ENCODE measurements at regions not wholly inside any gene's neighbourhood (a gene's known extent, or its start where the extent isn't known, plus 50 kb on each side); places are given as distances from the start of the nearest gene placed in this dataset.

- H3K9me3 ChIP-seq (ENCODE audit: control insufficient read depth, low read length, poor library complexity, severe bottlenecking), result no peaks in the 10 kb centered on the region
- DNase-seq (no peak), ATAC-seq (no peak)
- H3K27ac Mint-ChIP-seq, result no peak overlapping the region
- H3K27me3 Mint-ChIP-seq, result peaks cover 63% of the 10 kb centered on the region
- H3K4me3 Mint-ChIP-seq, result no peak overlapping the region
- H3K4me1 Mint-ChIP-seq, result no peaks in the 10 kb centered on the region
- peaks cover 2% of the 10 kb centered on the region for H3K36me3 Mint-ChIP-seq (ENCODE audit: low read depth)
These were observed 216.1 kb downstream of the ENGASE start for GRCh38 chr17:79290726-79291125.

- DNase-seq (no peak), ATAC-seq (no peak)
- Mint-ChIP-seq H3K4me3 (no peak overlapping the region), H3K27ac (no peak overlapping the region), H3K36me3 (ENCODE audit: low read depth) (peaks cover 2% of the 10 kb centered on the region), H3K27me3 (peaks cover 71% of the 10 kb centered on the region), H3K4me1 (no peaks in the 10 kb centered on the region)
- H3K9me3 ChIP-seq (ENCODE audit: control insufficient read depth, low read length, poor library complexity, severe bottlenecking), result no peaks in the 10 kb centered on the region
These were observed 214.3 kb downstream of the ENGASE start for GRCh38 chr17:79288950-79289349.

- Mint-ChIP-seq H3K36me3 (ENCODE audit: low read depth) (peaks cover 2% of the 10 kb centered on the region), H3K27ac (no peak overlapping the region), H3K4me1 (no peaks in the 10 kb centered on the region), H3K4me3 (no peak overlapping the region), H3K27me3 (peaks cover 76% of the 10 kb centered on the region)
- DNase-seq (no peak), ATAC-seq (no peak)
- no peaks in the 10 kb centered on the region for H3K9me3 ChIP-seq (ENCODE audit: control insufficient read depth, low read length, poor library complexity, severe bottlenecking)
These were observed 211.8 kb downstream of the ENGASE start for GRCh38 chr17:79286440-79286839.

GRCh38 chr17:79285973-79286372 is 211.3 kb downstream of the ENGASE start:
- Mint-ChIP-seq H3K36me3 (ENCODE audit: low read depth) (peaks cover 2% of the 10 kb centered on the region), H3K27me3 (peaks cover 76% of the 10 kb centered on the region), H3K4me1 (no peaks in the 10 kb centered on the region), H3K27ac (no peak overlapping the region), H3K4me3 (no peak overlapping the region)
- no peak for DNase-seq
- ATAC-seq, result no peak
- no peaks in the 10 kb centered on the region for H3K9me3 ChIP-seq (ENCODE audit: control insufficient read depth, low read length, poor library complexity, severe bottlenecking)

GRCh38 chr17:79282294-79282693 is 207.7 kb downstream of the ENGASE start:
- Mint-ChIP-seq H3K4me3 (no peak overlapping the region), H3K27me3 (peaks cover 51% of the 10 kb centered on the region), H3K4me1 (no peaks in the 10 kb centered on the region), H3K27ac (no peak overlapping the region), H3K36me3 (ENCODE audit: low read depth) (no peaks in the 10 kb centered on the region)
- ATAC-seq (no peak), DNase-seq (no peak)
- H3K9me3 ChIP-seq (ENCODE audit: control insufficient read depth, low read length, poor library complexity, severe bottlenecking), result no peaks in the 10 kb centered on the region

- ATAC-seq, result no peak
- H3K36me3 Mint-ChIP-seq (ENCODE audit: low read depth), result no peaks in the 10 kb centered on the region
These were observed 207.2 kb downstream of the ENGASE start for GRCh38 chr17:79281803-79282202.

GRCh38 chr17:79280866-79281572 is 206.4 kb downstream of the ENGASE start:
- no peak for ATAC-seq
- Mint-ChIP-seq H3K4me1 (no peaks in the 10 kb centered on the region), H3K36me3 (ENCODE audit: low read depth) (no peaks in the 10 kb centered on the region), H3K27me3 (peaks cover 44% of the 10 kb centered on the region), H3K4me3 (no peak overlapping the region), H3K27ac (no peak overlapping the region)
- H3K9me3 ChIP-seq (ENCODE audit: control insufficient read depth, low read length, poor library complexity, severe bottlenecking), result no peaks in the 10 kb centered on the region
- DNase-seq, result no peak

More at GRCh38 chr17:79281803-79282202, 207.2 kb downstream of the ENGASE start:
- Mint-ChIP-seq H3K27ac (no peak overlapping the region), H3K4me3 (no peak overlapping the region), H3K4me1 (no peaks in the 10 kb centered on the region), H3K27me3 (peaks cover 50% of the 10 kb centered on the region)
- no peaks in the 10 kb centered on the region for H3K9me3 ChIP-seq (ENCODE audit: control insufficient read depth, low read length, poor library complexity, severe bottlenecking)
- no peak for DNase-seq

- Mint-ChIP-seq H3K36me3 (ENCODE audit: low read depth) (no peaks in the 10 kb centered on the region), H3K27ac (no peak overlapping the region), H3K27me3 (peaks cover 40% of the 10 kb centered on the region), H3K4me3 (no peak overlapping the region), H3K4me1 (peaks cover 2% of the 10 kb centered on the region)
- DNase-seq (no peak), ATAC-seq (no peak)
- H3K9me3 ChIP-seq (ENCODE audit: control insufficient read depth, low read length, poor library complexity, severe bottlenecking), result no peaks in the 10 kb centered on the region
These were observed 205.4 kb downstream of the ENGASE start for GRCh38 chr17:79280010-79280409.

- Mint-ChIP-seq H3K27ac (no peak overlapping the region), H3K36me3 (ENCODE audit: low read depth) (no peaks in the 10 kb centered on the region), H3K4me1 (peaks cover 3% of the 10 kb centered on the region), H3K4me3 (no peak overlapping the region), H3K27me3 (peaks cover 37% of the 10 kb centered on the region)
- no peaks in the 10 kb centered on the region for H3K9me3 ChIP-seq (ENCODE audit: control insufficient read depth, low read length, poor library complexity, severe bottlenecking)
- DNase-seq, result no peak
- ATAC-seq, result no peak
These were observed 204.7 kb downstream of the ENGASE start for GRCh38 chr17:79279320-79279719.

GRCh38 chr17:79276821-79277220 is 202.2 kb downstream of the ENGASE start:
- Mint-ChIP-seq H3K36me3 (ENCODE audit: low read depth) (no peaks in the 10 kb centered on the region), H3K4me3 (no peak overlapping the region), H3K4me1 (peaks cover 3% of the 10 kb centered on the region), H3K27ac (no peak overlapping the region), H3K27me3 (peaks cover 37% of the 10 kb centered on the region)
- DNase-seq (no peak), ATAC-seq (no peak)
- H3K9me3 ChIP-seq (ENCODE audit: control insufficient read depth, low read length, poor library complexity, severe bottlenecking), result no peaks in the 10 kb centered on the region

GRCh38 chr17:79273660-79274059 is 199.0 kb downstream of the ENGASE start:
- no peaks in the 10 kb centered on the region for H3K9me3 ChIP-seq (ENCODE audit: control insufficient read depth, low read length, poor library complexity, severe bottlenecking)
- DNase-seq (no peak), ATAC-seq (no peak)
- no peak overlapping the region for H3K4me3 Mint-ChIP-seq
- peaks cover 3% of the 10 kb centered on the region for H3K4me1 Mint-ChIP-seq
- H3K27me3 Mint-ChIP-seq, result peaks cover 46% of the 10 kb centered on the region
- H3K27ac Mint-ChIP-seq, result no peak overlapping the region
- no peaks in the 10 kb centered on the region for H3K36me3 Mint-ChIP-seq (ENCODE audit: low read depth)

- ATAC-seq (no peak), DNase-seq (no peak)
- H3K27me3 Mint-ChIP-seq, result peaks cover 55% of the 10 kb centered on the region
- no peak overlapping the region for H3K4me3 Mint-ChIP-seq
- no peak overlapping the region for H3K27ac Mint-ChIP-seq
- no peaks in the 10 kb centered on the region for H3K36me3 Mint-ChIP-seq (ENCODE audit: low read depth)
- H3K9me3 ChIP-seq (ENCODE audit: control insufficient read depth, low read length, poor library complexity, severe bottlenecking), result no peaks in the 10 kb centered on the region
- H3K4me1 Mint-ChIP-seq, result peaks cover 3% of the 10 kb centered on the region
These were observed 198.1 kb downstream of the ENGASE start for GRCh38 chr17:79272666-79273219.

GRCh38 chr17:79272220-79272619 is 197.6 kb downstream of the ENGASE start:
- peaks cover 56% of the 10 kb centered on the region for H3K27me3 Mint-ChIP-seq
- H3K27ac Mint-ChIP-seq, result no peak overlapping the region
- no peak overlapping the region for H3K4me3 Mint-ChIP-seq
- H3K9me3 ChIP-seq (ENCODE audit: control insufficient read depth, low read length, poor library complexity, severe bottlenecking), result no peaks in the 10 kb centered on the region
- ATAC-seq (no peak), DNase-seq (no peak)
- peaks cover 3% of the 10 kb centered on the region for H3K4me1 Mint-ChIP-seq
- H3K36me3 Mint-ChIP-seq (ENCODE audit: low read depth), result no peaks in the 10 kb centered on the region

- H3K27ac Mint-ChIP-seq, result no peak overlapping the region
- DNase-seq (no peak), ATAC-seq (no peak)
- H3K4me3 Mint-ChIP-seq, result no peak overlapping the region
- no peaks in the 10 kb centered on the region for H3K9me3 ChIP-seq (ENCODE audit: control insufficient read depth, low read length, poor library complexity, severe bottlenecking)
- H3K36me3 Mint-ChIP-seq (ENCODE audit: low read depth), result no peaks in the 10 kb centered on the region
- H3K27me3 Mint-ChIP-seq, result peaks cover 55% of the 10 kb centered on the region
- no peaks in the 10 kb centered on the region for H3K4me1 Mint-ChIP-seq
These were observed 195.0 kb downstream of the ENGASE start for GRCh38 chr17:79269620-79270019.

Measured in T-helper 17 cell (primary cell).